Caco-2 (cell line): ENCODE measurements at regions not wholly inside any gene's neighbourhood (a gene's known extent, or its start where the extent isn't known, plus 50 kb on each side); places are given as distances from the start of the nearest gene placed in this dataset.

ENCODE experiments used
- BruUV-seq: library from RNA; stranded (reverse); fragments of 400-500 nt; replicated peaks from 2 replicates; lab custom pipeline; 2021; lab: Mats Ljungman, UMichigan
- CTCF ChIA-PET: fragments of 300-600 bp; sonication (Branson Sonifier 250); formaldehyde crosslinking; loops from one replicate; lab custom pipeline; 2022; ENCODE audit warnings: antibody characterized with exemption; lab: Charles Lee
- POLR2A ChIA-PET: fragments of 300-600 bp; sonication (Branson Sonifier 250); formaldehyde crosslinking; loops from one replicate; lab custom pipeline; 2022; ENCODE audit warnings: antibody characterized with exemption; lab: Charles Lee
- DNase-seq, 2 experiments: peaks; one replicate each; pipeline versions ENCODE4 v3.0.0 to v3.0.0-alpha.2; 2020 to 2022
- H3K27me3 ChIP-seq: replicated peaks from 2 replicates; pipeline ENCODE4 v1.6.0; 2011; ENCODE audit warnings: low read length; ENCODE audit not compliant: control insufficient read depth, insufficient read depth
- H3K36me3 ChIP-seq: 2 replicates; pipeline ENCODE4 v1.5.1; 2011; ENCODE audit warnings: low read length; ENCODE audit not compliant: control insufficient read depth, insufficient read depth
- H3K4me1 ChIP-seq: fragments of 250-450 bp; sonication (Bioruptor Pico); 2 replicates; pipeline ENCODE4 v1.5.1; 2020; ENCODE audit warnings: mild to moderate bottlenecking
- H3K4me3 ChIP-seq: 2 replicates; pipeline ENCODE4 v1.5.1; 2011; ENCODE audit warnings: low read depth, mild to moderate bottlenecking, control low read depth, low read length
- H3K9me3 ChIP-seq: fragments of 250-450 bp; sonication (Bioruptor Pico); 2 replicates; pipeline ENCODE4 v1.5.1; 2020; ENCODE audit warnings: mild to moderate bottlenecking, moderate library complexity
- H3K27ac Mint-ChIP-seq: one replicate; pipeline ENCODE4 v1.8.0; 2022; ENCODE audit warnings: mixed read lengths; ENCODE audit not compliant: unreplicated experiment
- H3K27me3 Mint-ChIP-seq: one replicate; pipeline ENCODE4 v1.8.0; 2022; ENCODE audit warnings: mixed read lengths; ENCODE audit not compliant: insufficient read depth, unreplicated experiment
- H3K36me3 Mint-ChIP-seq: one replicate; pipeline ENCODE4 v1.8.0; 2022; ENCODE audit warnings: mild to moderate bottlenecking, mixed read lengths; ENCODE audit not compliant: insufficient read depth, unreplicated experiment
- H3K4me1 Mint-ChIP-seq: one replicate; pipeline ENCODE4 v1.8.0; 2022; ENCODE audit warnings: low read depth, mixed read lengths; ENCODE audit not compliant: unreplicated experiment
- H3K4me3 Mint-ChIP-seq: one replicate; pipeline ENCODE4 v1.8.0; 2022; ENCODE audit warnings: mild to moderate bottlenecking, moderate library complexity, mixed read lengths; ENCODE audit not compliant: unreplicated experiment
- H3K9me3 Mint-ChIP-seq: one replicate; pipeline ENCODE4 v1.8.0; 2022; ENCODE audit warnings: mixed read lengths; ENCODE audit not compliant: unreplicated experiment
- intact Hi-C: fragments of 100-400 bp; cut with micrococcal nuclease; formaldehyde crosslinking; loops from one replicate; pipeline ENCODE4 v1.10.0; 2022; ENCODE audit not compliant: unreplicated experiment
- TF ChIP-seq, protein P1 (sequence below), 2 experiments: fragments of 200-600 bp in 1 of 2; IDR thresholded peaks; 1 replicate in 1 of 2; 2 replicates in 1 of 2; pipeline versions ENCODE4 v1.5.1 to v1.8.0; 2011 to 2022; ENCODE audit warnings: antibody characterized with exemption in 1 of 2, control low read depth in 1 of 2, inconsistent platforms in 1 of 2, low read depth in 1 of 2, low read length in 1 of 2, mild to moderate bottlenecking in 1 of 2, moderate library complexity in 1 of 2; ENCODE audit not compliant: insufficient read depth in 1 of 2, severe bottlenecking in 1 of 2, unreplicated experiment in 1 of 2

- POLR2A ChIA-PET: no interaction called here
- Mint-ChIP-seq H3K36me3 (no peaks in the 10 kb centered on the region), H3K27me3 (no peaks in the 10 kb centered on the region), H3K27ac (no peak overlapping the region), H3K9me3 (no peaks in the 10 kb centered on the region), H3K4me3 (no peak overlapping the region), H3K4me1 (no peaks in the 10 kb centered on the region)
- no TSS peak for BruUV-seq
- Histone ChIP-seq H3K27me3 (no peaks in the 10 kb centered on the region), H3K36me3 (no peaks in the 10 kb centered on the region), H3K4me3 (no peak overlapping the region), H3K4me1 (no peaks in the 10 kb centered on the region), H3K9me3 (no peaks in the 10 kb centered on the region)
- no peak for DNase-seq
- CTCF ChIA-PET: no interaction called here
- intact Hi-C loops: no loop called here
- TF ChIP-seq, protein P1, sequence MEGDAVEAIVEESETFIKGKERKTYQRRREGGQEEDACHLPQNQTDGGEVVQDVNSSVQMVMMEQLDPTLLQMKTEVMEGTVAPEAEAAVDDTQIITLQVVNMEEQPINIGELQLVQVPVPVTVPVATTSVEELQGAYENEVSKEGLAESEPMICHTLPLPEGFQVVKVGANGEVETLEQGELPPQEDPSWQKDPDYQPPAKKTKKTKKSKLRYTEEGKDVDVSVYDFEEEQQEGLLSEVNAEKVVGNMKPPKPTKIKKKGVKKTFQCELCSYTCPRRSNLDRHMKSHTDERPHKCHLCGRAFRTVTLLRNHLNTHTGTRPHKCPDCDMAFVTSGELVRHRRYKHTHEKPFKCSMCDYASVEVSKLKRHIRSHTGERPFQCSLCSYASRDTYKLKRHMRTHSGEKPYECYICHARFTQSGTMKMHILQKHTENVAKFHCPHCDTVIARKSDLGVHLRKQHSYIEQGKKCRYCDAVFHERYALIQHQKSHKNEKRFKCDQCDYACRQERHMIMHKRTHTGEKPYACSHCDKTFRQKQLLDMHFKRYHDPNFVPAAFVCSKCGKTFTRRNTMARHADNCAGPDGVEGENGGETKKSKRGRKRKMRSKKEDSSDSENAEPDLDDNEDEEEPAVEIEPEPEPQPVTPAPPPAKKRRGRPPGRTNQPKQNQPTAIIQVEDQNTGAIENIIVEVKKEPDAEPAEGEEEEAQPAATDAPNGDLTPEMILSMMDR (IDR thresholded peaks at IDR 0.05; ENCODE audit: insufficient read depth in 1 of 2, low read depth in 1 of 2, low read length in 1 of 2, severe bottlenecking in 1 of 2, unreplicated experiment in 1 of 2): no peak
Measured at GRCh38 chrX:75892749-75893148, 107.7 kb upstream of the MAGEE2 start.

DNA sequence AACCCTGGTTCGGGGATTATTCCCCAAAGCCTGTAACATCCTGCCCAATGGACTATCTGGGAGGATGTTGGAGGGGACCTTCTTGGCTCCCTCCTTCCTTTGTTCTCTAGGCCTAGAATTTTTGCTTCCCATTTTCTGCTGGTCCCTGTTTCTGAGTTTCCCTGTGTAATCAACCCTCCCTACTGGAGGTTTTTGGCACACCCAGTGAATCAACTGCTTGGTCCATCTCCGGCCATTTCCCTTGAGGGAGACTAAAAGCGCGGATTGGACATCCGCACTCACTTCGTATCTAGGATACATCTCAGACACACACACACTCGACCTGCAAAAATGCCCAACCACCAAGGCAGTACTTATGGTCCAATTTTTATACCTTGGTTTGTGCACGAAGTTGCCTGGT, 108.2 kb upstream of the MAGEE2 start:
- no peaks in the 10 kb centered on the region for H3K27me3 Mint-ChIP-seq
- H3K4me3 ChIP-seq: no peak overlapping the region
- no peak overlapping the region for H3K27ac Mint-ChIP-seq
- H3K4me1 Mint-ChIP-seq: no peaks in the 10 kb centered on the region
- CTCF ChIA-PET: no interaction called here
- no peaks in the 10 kb centered on the region for H3K36me3 ChIP-seq
- TF ChIP-seq, protein P1 (IDR thresholded peaks at IDR 0.05; ENCODE audit: insufficient read depth in 1 of 2, low read depth in 1 of 2, low read length in 1 of 2, severe bottlenecking in 1 of 2, unreplicated experiment in 1 of 2): no peak
- no peaks in the 10 kb centered on the region for H3K9me3 Mint-ChIP-seq
- no peaks in the 10 kb centered on the region for H3K36me3 Mint-ChIP-seq
- POLR2A ChIA-PET: no interaction called here
- no peaks in the 10 kb centered on the region for H3K27me3 ChIP-seq
- no peak overlapping the region for H3K4me3 Mint-ChIP-seq
- intact Hi-C loops: no loop called here
- no peak for DNase-seq
- H3K4me1 ChIP-seq: no peaks in the 10 kb centered on the region
- no peaks in the 10 kb centered on the region for H3K9me3 ChIP-seq
- BruUV-seq: no TSS peak

GRCh38 chrX:75911716-75912115, 126.7 kb upstream of the MAGEE2 start:
- TF ChIP-seq, protein P1 (IDR thresholded peaks at IDR 0.05; ENCODE audit: insufficient read depth in 1 of 2, low read depth in 1 of 2, low read length in 1 of 2, severe bottlenecking in 1 of 2, unreplicated experiment in 1 of 2): no peak
- no peaks in the 10 kb centered on the region for H3K9me3 Mint-ChIP-seq

More at GRCh38 chrX:75911716-75912115, 126.7 kb upstream of the MAGEE2 start:
- Mint-ChIP-seq H3K4me1 (no peaks in the 10 kb centered on the region), H3K27me3 (no peaks in the 10 kb centered on the region), H3K27ac (no peak overlapping the region), H3K4me3 (no peak overlapping the region), H3K36me3 (no peaks in the 10 kb centered on the region)
- Histone ChIP-seq H3K36me3 (no peaks in the 10 kb centered on the region), H3K4me1 (no peaks in the 10 kb centered on the region), H3K4me3 (no peak overlapping the region), H3K27me3 (no peaks in the 10 kb centered on the region), H3K9me3 (no peaks in the 10 kb centered on the region)
- intact Hi-C loops: no loop called here
- no peak for DNase-seq
- BruUV-seq: no TSS peak
- POLR2A ChIA-PET: no interaction called here
- CTCF ChIA-PET: no interaction called here
